T-helper 1 cell (primary cell): ENCODE measurements at regions not wholly inside any gene's neighbourhood (a gene's known extent, or its start where the extent isn't known, plus 50 kb on each side); places are given as distances from the start of the nearest gene placed in this dataset.

ENCODE experiments used
- DNase-seq, 5 donors: peaks; one replicate each; pipeline ENCODE4 v3.0.0-alpha.2; 2012 to 2020

DNA sequence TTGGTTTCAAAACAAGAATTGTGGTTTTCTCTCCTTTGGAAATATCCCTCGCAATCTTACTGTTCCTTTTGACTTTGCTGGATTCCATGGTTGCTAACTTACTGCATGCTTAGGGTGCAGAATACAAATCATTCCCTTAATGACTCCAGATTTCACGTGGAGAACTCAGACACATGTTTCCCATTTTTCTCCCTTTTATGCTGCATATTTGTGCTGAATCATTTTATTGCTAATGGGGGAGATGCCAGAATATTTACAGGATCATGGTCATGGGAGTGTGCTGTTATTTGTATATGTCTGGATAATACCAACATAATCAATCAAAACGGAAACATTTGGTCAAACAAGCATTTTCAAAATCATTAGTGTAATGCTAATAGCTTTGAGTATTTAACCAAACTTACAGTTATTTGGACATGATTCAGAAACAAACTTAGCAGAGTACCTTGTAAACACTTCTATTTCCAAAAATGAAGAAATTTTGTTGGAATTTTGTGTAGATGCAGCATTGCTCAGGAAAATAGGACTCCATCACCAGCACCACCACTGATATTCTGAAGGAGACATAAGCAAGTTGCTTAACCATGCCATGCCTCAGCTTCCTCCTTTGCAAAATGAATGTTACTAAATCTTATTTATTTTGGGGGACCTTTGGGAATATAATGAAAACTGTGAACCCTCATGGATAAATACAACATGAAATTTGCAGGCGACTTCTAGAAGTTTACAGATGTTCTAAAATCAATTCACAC is 122.5 kb upstream of the RND3 start:
- DNase-seq: no peak

DNA sequence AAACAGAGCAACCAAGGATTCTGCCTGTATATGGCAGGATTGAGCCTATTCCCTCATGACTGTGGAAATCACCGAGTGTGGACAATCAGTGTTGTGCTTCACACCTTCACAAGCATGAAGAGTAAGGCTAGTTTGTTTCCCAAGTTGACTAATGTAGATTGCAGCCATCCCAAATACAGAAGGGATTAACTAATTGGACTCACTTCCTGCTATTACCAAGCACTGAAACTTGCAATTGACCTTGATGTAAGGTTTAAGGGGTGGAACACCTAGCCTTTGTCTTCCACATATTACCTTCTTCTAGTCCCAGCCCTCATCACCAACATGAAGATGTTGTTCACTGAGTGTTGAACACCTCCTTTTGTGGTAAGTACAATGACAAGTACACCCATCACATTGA is 120.9 kb upstream of the RND3 start:
- DNase-seq: no peak

DNA sequence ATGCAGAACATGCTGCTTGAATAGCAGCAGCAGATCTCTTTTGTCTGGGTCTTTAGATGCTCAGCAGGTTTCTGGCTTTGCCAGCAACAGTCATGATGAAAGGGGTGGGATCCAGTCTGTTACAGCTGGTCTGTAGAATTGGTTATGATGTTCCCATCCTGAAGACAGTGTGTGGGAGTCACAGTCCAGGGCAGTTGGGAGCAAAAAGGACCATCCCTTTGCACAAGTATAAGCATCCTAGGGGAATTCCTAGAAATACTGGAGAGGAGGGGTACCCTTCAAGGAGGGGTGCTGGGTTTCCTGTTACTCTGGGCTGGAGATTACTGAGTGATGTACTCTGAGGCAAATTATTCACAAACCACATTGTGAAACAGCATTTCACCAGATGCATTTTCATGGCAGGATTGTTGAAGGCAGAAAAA is 119.9 kb upstream of the RND3 start:
- no peak for DNase-seq

DNA sequence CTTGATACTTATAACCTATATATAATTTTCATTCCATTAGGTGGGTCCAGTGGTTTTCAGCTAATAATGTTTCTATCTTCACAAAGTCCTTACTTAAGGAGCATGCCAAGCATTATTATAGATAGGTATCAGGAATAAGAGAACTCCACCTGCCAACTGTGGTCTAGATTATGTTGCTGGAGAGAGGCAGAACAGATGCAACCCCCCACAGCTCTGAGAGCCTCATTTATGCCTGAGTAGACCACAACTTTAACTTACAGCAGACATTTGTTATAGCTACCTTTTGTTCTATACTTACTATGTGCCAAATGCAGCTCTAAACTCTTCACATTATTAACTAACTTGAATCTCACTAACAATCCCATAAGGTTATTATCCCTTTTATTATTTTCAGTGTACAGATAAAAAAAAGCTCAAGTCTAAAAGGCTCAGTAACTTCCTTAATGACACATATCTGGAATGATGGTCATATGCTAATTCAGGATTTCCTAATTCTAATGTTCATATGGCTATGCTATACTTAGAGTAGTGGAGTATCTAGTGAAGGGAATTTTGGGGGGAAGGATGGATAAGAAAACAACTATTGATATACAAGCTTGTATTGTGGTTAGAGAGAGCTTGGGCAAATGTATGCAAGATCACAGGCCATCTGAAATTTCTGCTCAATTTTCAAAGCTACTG is 119.1 kb upstream of the RND3 start:
- no peak for DNase-seq

DNA sequence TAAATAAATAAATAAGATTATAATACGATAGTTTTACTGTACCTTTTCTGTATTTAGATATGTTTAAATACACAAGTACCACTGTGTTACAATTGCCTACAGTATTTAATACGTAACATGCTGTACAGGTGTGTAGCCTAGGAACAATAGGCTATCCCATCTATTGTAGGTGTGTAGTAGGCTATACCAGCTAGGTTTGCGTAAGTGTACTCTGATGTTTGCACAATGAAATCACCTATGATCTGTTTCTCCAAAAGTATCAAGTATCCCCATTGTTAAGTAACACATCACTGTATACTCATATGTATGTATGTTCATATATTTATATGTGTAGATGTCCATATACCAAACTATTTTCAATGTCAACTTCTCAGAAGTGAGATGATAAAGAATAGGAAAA is 118.2 kb upstream of the RND3 start:
- DNase-seq: no peak

DNA sequence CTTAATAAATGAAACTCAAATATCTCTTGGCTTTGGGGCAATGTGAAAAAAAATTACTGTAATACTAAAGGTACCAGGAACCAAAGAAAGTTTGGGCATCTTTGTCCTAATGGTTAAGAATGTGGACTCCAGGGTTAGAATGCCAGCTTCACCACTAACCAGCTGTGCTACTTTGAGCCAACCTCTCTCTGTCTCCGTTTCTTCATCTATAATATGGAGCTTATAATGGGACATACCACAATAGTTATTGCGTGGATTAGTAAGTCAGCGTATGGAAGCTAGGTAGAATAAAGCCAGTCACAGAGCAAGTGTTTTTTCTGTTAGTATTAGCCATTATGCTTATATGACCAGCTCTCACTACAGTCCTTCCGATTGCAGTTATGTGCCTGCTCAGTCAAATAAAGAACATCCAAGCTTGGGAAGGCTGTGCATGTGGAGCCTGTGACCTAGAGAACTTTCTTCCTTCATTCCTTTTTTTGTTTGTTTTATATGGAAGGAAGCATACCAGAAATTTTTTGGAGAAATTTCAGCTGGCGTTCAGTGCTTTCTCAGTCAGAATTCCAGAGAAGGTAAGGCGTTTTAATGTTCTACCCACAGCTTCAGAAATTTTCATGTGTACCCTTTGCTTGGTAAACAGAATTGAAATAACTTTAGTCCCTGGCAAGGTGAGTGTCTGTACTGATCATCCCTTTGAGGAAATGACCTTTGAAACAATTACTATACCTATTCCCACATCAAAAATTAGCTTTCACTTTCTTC is 114.0 kb upstream of the RND3 start:
- DNase-seq: no peak

DNA sequence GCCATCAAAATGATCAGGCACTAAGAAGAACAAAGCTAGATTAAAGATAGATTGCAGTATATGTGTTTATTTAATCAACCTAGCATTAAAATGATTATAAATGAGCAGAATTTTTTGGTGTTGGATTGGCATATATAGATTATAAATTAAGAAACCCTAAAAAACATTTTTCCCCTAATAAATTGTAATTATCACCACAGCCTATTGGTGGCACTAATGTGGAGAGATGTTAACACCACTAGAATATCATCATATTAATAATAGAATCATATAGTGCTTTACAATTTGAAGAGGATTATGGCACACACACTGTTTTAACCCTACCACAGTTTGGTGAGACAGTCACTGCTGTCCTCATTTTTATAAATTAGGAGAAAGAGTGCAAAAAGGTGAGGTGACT is 112.4 kb upstream of the RND3 start:
- DNase-seq: no peak

DNA sequence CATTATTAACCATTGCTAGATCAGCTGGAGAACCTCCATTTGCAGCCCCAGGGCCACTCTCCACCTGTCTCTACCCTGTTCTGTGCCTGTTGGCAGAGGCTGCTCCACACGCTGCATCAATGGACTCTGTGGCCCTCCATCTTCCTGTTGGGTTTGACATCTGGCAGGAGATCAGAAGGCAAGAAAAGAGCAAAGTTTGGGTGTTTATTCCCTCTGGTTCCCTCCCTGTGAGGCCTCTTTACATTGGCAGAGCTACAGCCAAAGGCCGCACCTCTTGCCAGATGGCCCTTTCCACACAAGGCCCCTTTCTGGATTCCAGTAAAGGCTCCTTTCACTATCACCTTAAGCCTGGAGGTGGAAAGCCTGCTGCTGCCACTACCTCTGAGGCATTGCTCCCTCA is 110.9 kb upstream of the RND3 start:
- no peak for DNase-seq

DNA sequence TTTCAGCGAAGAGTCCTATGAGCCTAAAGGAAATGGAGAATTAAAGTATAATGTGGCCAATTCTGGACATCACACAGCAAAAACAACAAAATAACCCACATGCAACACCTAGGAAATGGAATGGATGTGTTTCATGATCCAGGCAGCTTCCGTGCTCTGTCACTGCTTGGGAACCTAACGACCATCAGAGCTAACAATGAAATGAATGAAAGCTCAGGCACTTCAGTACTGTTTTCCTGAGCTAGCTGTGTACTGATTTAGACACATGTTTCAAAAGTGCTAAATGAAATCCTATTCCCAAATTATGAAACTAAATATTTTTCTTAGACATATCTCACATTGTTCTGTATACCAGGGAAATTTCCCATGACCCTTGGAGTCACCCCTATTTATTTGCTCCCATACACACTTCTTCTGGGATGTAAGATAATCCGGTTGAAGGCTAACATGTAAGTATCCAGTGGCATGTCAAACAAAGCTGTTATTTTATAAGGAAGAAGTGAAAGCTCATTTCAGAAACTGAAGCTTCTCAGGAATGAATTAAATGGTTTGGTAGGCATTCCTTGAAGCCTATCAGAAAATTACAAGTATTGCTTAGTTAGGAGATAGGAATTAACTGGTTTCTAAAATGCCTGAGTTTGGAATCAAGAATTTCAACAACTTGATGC is 108.5 kb upstream of the RND3 start:
- DNase-seq: no peak

DNA sequence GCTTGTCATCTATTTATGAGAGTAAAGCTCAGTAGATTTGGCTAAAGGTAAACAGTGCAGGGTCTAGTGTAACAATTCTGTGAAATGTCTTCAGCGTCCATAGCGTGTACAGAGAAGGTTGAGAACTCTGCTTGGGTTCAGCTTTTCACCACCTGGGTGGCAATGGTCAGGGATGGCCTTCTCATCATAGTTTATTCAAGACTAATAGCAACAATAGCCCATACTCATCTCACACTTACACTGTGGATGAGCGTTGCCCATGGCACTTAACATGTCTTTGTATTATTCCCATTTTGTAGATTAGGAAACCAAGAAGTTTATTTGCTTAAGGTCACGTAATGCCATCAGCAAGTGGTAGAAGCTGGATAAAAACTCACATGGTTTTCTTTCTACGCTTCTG is 106.8 kb upstream of the RND3 start:
- DNase-seq: no peak

DNA sequence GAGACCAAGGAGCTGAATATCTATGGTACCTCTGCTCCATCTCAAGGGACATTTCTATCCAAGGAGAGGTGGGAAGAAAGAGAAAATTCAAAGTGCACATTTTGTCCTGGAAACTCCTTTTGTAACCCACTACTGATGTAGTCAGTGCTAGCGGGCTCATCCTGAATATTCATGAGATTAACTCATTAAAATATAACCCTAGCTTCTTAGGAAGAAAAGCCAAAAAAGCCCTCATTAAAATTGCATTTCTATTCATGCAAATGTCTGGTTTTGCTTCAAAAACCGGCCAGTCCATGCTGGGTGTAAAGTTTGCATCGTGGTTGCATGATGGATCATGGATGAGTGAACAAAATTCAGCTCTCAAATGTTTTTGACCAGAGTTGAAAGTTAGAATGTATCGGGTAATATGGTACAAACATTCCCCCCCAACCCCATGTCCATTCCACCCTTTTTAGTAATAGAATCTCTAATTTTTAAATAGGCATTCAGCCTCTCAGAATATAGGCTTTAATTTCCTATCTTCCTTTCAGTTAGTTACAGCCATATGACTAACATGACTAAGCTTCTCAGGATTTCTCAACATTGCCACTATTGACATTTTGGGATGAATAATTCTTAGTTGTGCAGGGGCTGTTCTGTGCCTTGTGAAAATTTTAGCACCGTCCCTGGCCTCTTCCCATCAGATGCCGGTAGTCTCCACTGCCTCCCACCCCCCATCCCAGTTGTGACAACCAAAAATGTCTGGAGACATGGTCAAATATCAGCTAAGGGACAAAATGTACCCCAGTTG is 104.2 kb upstream of the RND3 start:
- no peak for DNase-seq

DNA sequence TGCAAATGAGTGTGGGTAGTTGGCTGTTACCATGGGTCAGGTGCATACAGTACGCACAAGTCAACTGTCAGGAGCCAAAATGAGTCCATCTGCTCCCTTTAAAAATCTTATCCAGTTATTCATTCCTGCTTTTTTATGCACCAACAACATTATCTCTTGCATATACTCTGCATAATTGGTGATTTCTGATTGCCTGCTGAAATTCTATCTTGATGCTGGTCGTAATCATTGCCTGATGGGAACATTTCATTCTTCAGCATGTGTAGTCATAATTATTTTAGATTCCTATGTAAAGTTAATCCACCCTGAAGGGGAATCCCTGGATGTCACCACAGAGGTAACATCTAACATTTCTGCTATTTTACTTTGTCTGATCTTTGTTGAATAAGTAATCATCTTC is 102.2 kb upstream of the RND3 start:
- no peak for DNase-seq

DNA sequence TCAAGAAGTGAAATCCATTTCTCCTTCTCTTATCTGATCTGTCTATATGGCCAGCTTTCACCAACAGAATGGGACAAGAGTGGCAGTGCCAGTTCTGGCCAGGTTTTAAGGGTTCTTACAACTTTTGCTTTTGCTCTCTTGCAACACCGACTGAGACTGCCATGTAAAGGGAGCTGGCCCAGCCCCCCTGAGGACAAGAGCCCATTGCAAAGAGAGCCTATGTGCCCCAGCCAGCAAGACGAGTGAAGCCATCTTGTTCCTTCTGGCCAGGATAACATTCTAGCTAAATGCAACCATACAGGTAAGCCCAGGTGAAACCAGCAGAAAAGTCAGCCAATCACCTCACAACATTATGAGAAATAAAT is 101.0 kb upstream of the RND3 start:
- DNase-seq: no peak

DNA sequence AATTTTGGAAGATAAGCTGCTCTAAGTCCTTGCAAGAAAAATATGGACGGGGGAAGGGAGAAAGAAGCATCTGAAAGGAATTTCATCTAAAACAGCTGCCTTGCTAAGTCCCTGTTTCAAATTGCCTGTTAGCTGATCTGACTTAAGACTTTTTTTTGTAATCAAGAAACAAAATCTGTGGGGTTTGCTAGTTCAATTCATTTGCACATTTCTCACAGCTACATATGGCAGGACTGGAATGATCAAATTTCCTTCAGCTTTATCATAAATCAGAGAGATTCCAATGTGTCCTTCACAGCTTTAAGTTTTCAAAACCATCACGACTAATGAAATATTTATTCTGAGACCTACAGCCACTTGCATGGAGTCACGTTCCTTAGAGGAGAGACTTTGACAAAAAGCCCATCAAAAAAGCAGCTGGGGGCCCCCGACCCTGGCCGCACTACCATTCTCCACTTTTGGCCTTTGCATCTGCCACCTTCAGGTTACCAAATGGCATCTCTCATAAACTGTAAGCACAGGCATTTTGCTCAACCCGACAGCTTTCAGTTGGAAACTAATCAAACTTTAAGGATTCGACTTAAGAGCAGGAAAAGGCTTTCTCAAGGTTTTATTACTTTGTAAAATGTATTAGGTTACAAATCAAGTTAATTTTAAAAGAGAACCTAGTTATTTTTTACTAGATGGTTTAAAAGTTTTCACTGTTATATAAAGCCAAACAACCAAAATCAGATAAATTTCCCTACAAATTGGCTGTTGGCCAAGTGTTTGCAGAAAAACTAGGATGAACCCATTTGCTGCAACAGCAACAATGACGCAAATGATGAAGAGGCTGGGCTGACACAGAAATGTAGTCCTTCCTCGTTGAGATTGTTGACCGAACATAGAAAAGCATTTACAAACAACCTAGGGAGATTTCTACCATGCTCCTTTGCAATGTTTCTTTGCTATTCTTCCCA is 100.4 kb upstream of the RND3 start:
- no peak for DNase-seq

DNA sequence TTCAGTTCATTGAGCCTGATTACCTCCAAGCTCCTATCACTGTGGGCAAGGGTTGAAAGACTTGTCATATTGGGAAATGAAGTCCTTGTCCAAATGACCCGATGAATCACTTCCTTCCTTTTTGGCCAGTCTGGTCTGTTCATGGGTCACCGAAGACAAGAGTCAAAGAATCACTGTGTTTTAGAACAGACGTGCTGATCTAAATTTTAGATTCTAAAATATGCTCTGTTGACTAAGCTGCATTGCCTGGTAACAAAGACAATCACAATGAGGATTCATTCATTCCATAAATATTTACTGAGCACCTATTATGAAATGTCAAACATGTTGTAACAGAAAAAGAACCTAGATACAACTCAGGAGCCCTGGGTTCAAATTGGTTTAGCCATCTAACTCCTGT is 99.4 kb upstream of the RND3 start:
- no peak for DNase-seq

DNA sequence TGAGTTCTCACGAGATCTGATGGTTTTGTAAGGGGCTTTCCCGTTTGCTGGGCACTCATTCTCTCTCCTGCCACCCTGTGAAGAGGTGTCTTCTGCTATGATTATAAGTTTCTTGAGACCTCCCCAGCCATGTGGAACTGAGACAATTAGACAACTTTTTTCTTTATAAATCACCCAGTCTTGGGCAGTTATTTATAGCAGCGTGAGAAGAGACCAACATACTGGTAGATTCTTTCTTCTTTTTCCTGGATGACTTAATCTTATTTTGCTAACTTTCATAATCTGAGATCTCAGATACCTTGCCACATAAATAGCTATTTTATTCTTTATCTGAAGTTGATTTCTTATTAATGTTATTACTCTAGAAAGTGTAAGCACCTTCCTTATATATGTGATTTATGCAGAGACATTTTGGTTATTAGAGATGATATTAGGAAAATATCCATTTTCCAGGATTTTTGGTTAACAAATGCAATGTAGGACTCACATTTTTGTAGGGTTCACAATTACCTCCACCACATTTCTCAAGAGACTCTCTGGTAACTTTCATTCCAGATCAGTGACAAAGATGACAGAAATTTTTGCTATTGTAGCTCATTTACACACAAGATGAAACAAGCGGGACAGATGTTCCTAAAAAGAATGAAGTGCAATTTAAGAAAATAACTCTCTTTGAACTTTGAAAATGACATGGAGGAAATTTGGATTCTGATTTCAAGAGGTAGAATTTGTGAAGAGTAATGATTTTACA is 97.9 kb upstream of the RND3 start:
- DNase-seq: no peak

DNA sequence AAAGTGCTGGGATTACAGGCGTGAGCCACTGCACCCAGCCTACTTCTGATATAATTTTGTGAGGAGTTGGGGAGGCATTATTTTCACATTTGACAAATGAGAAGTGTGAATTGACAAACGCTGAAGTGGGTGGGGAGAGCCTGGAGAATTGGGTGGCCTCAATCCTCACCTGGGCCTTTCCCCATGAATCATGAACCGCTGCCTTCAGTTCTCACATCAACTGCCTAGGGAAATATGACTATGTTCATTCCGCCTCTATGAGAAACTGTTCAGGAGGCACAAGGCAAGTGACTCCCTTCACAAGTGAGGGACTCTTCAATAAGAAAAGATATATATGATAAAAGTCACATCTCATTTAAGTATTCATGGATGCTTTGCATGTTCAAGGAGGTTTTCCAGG is 96.6 kb upstream of the RND3 start:
- no peak for DNase-seq

DNA sequence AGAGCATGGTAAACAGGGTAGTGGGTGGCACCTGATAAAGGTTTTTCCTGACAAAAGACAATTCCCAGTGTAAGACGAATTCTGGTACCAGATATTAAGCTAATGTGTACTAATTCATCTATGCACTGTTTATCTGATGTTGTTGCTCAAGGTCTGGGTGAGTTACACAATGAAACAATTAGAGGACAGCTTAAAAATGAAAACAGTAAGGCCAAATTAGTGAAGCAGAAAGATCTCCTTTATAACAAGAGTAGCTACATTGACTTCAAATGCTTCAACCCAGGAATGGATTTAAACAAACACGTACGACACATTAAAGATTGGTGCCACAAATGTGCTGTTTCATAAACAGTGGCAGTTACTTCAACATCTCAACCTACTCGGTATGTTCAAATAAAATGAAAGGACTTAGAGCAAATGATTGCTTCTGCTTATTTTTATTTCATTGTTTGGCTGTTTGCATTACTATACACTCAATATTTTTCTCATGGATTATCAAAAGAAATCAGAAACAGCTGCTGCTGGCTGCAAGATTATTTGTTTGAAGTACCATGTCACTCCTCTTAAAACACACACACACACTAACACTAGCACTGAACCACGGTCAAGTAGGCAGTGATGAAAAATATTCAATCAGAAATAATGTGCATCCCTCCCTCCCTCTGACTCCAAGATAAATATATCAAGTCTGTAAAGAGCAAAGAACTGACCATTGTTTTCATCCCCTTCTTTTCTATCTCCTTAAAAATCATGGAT is 94.4 kb upstream of the RND3 start:
- DNase-seq: no peak

DNA sequence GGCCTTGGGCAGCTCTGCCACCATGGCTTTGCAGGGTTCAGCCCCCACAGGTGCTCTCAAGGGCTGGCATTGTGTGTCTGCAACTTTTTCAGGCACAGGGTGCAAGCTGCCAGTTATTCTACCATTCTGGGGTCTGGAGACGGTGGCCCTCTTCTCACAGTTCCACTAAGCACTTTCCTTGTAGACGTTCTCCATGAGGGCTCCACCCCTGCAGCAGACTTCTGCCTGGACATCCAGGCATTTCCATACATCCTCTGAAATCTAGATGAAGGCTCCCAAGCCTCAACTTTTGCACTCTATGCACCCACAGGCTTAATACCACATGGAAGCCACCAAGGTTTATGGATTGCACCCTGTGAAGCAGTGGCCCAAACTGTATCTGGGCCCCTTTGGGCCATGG is 91.0 kb upstream of the RND3 start:
- no peak for DNase-seq

DNA sequence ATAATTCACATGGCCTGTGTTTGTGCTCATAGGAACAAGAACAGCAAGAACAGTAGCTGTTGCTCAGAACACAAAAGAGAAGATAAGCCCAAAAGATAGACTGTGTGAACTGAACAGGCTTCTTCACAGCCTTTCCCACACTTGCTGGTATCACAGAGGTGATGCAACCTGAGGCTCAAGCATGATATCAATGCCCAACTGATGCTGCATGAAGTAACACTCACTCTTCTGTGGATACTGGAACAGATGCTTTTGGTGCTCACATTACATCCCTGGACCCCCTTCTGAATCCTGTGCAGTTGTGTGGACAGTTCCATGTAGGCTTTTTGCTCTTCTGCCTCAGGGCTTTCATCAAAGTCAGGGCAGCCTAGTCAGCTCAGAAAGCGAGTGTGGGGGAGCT is 88.4 kb upstream of the RND3 start:
- no peak for DNase-seq
